ENCODE measurements at regions not wholly inside any gene's neighbourhood (a gene's known extent, or its start where the extent isn't known, plus 50 kb on each side); places are given as distances from the start of the nearest gene placed in this dataset.

DNA sequence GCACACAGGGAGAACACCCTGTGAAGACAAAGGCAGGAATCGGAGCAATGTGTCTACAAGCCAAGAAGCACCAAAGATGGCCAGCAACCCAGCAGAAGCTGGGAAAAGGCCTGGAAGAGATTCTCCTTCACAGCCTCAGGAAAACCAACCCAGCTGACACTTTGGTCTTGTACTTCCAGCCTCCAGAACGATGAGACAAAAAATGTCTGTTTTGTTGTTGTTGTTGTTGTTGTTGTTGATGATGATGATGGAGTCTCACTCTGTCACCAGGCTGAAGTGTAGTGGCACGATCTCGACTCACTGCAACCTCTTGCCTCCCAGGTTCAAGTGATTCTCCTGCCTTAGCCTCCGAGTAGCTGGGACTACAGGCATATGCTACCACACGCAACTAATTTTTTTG, 157.3 kb downstream of the ETS2 start:
- TF ChIP-seq, protein P1, sequence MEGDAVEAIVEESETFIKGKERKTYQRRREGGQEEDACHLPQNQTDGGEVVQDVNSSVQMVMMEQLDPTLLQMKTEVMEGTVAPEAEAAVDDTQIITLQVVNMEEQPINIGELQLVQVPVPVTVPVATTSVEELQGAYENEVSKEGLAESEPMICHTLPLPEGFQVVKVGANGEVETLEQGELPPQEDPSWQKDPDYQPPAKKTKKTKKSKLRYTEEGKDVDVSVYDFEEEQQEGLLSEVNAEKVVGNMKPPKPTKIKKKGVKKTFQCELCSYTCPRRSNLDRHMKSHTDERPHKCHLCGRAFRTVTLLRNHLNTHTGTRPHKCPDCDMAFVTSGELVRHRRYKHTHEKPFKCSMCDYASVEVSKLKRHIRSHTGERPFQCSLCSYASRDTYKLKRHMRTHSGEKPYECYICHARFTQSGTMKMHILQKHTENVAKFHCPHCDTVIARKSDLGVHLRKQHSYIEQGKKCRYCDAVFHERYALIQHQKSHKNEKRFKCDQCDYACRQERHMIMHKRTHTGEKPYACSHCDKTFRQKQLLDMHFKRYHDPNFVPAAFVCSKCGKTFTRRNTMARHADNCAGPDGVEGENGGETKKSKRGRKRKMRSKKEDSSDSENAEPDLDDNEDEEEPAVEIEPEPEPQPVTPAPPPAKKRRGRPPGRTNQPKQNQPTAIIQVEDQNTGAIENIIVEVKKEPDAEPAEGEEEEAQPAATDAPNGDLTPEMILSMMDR (IDR thresholded peaks at IDR 0.05), result no peak
- TF ChIP-seq POLR2A (IDR thresholded peaks at IDR 0.05), result no peak
